ENCODE measurements at regions not wholly inside any gene's neighbourhood (a gene's known extent, or its start where the extent isn't known, plus 50 kb on each side); places are given as distances from the start of the nearest gene placed in this dataset.

DNA sequence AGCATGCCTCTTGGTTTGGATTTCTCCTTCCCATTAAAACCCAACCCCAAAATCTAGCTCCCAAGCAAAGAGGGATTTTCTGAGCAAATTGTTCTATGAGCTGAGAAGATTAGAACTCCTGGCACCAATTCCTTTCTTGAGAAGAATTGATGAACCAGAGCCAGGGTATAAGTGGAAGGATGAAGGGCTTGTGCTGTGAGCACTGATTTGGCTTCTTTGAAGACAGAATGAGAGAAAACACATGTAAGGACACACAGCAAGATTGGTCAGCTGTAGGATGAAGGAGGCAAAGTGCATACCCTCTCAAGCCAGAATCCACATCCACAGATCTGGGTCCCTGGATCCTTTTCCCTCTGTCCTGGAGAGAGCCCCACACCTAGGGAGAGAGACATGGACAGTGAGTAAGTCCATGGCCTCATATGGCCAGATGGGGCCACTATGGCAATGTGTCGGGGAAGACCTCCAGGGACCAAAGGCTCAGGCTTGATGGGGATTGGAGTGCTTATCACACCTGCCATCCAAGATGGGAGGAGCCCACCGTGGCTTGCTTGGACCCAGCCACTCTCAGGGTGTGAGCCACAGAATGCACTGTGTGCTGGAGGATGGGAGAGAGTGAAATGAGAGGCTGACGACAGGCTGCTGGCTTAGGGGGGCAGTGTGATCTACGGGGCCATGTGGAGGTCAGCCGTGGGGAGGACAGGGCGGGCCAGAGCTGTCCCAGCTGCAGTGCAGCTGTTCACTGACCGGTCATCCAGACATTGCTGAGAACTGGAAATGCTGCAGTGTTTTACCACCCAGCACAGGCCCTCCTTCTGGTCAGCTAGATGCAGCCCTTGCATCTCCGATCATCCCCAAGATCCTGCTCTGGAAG, 339.8 kb downstream of the CYP26B1 start:
- DNase-seq (ENCODE audit: low spot score), result no peak
- TF ChIP-seq, protein P1, sequence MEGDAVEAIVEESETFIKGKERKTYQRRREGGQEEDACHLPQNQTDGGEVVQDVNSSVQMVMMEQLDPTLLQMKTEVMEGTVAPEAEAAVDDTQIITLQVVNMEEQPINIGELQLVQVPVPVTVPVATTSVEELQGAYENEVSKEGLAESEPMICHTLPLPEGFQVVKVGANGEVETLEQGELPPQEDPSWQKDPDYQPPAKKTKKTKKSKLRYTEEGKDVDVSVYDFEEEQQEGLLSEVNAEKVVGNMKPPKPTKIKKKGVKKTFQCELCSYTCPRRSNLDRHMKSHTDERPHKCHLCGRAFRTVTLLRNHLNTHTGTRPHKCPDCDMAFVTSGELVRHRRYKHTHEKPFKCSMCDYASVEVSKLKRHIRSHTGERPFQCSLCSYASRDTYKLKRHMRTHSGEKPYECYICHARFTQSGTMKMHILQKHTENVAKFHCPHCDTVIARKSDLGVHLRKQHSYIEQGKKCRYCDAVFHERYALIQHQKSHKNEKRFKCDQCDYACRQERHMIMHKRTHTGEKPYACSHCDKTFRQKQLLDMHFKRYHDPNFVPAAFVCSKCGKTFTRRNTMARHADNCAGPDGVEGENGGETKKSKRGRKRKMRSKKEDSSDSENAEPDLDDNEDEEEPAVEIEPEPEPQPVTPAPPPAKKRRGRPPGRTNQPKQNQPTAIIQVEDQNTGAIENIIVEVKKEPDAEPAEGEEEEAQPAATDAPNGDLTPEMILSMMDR (IDR thresholded peaks at IDR 0.05; ENCODE audit: borderline replicate concordance, control extremely low read depth, extremely low read depth, insufficient read depth, missing control alignments), result no peak
- in situ Hi-C loops (cut with MboI; ENCODE audit: low sequenced_read_pairs, unreplicated experiment), result no loop called here

DNA sequence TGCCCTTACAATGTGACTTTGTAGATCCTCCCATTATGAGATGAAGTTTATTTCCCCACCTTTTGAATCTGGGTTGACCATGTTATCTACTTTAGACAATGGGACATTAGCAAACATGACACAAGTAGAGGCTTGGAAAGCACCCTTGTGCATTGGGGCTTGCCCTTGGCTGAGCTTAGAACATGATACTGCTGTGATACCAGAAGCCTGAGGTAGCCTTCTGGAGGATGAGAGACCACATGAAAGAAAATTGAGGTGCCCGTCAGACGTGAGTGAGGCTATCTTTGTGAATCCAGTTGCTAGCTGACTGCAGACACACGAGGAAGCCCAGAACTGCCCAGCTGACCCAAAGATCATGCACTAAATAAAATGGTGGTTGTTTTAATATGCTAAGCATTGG, 341.2 kb downstream of the CYP26B1 start:
- in situ Hi-C loops (cut with MboI; ENCODE audit: low sequenced_read_pairs, unreplicated experiment), result no loop called here
- DNase-seq (ENCODE audit: low spot score), result no peak
- TF ChIP-seq, protein P1 (IDR thresholded peaks at IDR 0.05; ENCODE audit: borderline replicate concordance, control extremely low read depth, extremely low read depth, insufficient read depth, missing control alignments), result no peak

DNA sequence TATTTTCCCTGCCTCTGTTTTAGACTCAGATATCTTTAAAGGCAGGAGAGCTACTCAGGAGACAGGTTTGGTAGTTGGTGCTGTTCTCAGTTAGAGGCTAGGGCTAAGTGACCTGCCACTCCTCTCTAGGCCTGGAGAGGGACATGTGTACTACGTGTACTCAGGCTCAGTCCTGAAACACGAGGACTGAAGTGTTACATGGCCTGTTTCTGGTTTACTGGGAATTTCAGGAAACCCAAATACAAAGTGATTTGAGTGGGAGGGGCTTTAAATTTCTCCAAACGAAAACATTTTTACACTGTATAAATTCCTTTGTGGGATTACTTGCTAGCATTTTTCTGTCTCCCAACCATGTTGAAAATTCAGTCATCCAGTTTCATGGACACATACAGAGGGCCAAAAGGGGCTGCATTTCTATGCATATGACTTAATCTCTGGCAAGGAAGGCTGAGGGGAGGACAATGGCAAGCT, 343.3 kb downstream of the CYP26B1 start:
- TF ChIP-seq, protein P1 (IDR thresholded peaks at IDR 0.05; ENCODE audit: borderline replicate concordance, control extremely low read depth, extremely low read depth, insufficient read depth, missing control alignments), result no peak
- in situ Hi-C loops (cut with MboI; ENCODE audit: low sequenced_read_pairs, unreplicated experiment), result no loop called here
- no peak for DNase-seq (ENCODE audit: low spot score)

DNA sequence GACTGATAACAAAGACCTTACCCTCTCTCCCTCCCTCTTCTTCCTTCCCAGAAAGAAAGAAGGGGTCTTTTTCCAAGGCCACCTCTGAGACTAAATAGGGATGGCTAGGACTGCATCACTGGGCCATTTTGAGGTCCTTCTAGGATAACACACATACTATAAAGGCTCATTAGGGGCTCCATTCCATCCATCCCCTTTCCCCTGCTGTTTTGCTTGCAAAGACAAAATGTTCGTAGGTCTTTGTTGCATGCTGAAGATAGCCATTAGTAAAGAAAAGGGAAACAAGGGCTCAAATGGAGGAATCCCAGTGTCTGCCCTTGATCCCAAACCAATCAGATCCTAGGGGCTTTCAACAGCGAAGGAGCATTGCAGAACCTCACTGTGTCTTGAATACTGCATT, 344.3 kb downstream of the CYP26B1 start:
- in situ Hi-C loops (cut with MboI; ENCODE audit: low sequenced_read_pairs, unreplicated experiment), result no loop called here
- DNase-seq (ENCODE audit: low spot score), result no peak

DNA sequence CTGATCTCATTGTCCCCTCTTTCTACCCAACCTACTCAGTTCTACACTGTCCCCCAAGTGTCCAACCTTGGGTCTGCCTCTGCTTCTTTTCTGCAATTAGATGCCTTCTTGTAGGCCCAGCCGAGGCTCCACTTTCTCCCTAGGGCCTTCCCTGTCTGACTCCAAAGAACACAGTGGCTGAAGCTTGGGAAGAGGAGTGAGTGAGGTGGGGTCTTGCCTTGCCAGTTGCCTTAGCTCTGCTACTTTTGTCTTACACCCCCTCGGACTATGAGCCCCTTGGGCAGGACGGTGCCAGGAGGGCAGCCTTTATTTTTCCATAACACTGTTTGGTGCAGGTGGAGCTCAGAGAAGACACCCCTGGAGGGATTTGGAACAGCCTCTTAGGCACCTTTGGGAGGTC, 345.1 kb downstream of the CYP26B1 start:
- no peak for DNase-seq (ENCODE audit: low spot score)
- in situ Hi-C loops (cut with MboI; ENCODE audit: low sequenced_read_pairs, unreplicated experiment), result no loop called here
- TF ChIP-seq, protein P1 (IDR thresholded peaks at IDR 0.05; ENCODE audit: borderline replicate concordance, control extremely low read depth, extremely low read depth, insufficient read depth, missing control alignments), result no peak

More for the DNA sequence above, 344.3 kb downstream of the CYP26B1 start:
- TF ChIP-seq, protein P1 (IDR thresholded peaks at IDR 0.05; ENCODE audit: borderline replicate concordance, control extremely low read depth, extremely low read depth, insufficient read depth, missing control alignments), result no peak

DNA sequence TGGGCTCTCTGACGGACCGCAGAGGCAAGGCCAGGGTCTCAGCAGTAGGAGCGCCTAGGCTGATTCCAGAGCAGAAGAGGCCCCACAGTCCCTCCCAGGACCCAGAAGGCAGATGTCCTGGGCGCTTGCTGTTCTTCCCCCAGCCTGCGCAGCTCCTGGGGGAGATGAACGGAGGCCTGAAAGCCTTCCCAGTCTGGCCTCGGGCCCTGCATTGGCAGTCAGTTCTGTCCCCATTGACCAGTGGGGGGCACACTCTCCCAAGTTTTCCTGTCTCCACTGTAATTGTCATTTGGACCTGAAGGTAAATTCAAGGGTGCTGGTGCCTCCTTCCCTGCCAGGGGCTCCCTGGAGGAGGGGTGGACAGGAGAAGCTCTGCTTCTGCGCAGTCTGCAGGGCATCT, 345.7 kb downstream of the CYP26B1 start:
- in situ Hi-C loops (cut with MboI; ENCODE audit: low sequenced_read_pairs, unreplicated experiment), result no loop called here

More for the DNA sequence above, 345.7 kb downstream of the CYP26B1 start:
- TF ChIP-seq, protein P1 (IDR thresholded peaks at IDR 0.05; ENCODE audit: borderline replicate concordance, control extremely low read depth, extremely low read depth, insufficient read depth, missing control alignments), result no peak
- no peak for DNase-seq (ENCODE audit: low spot score)

Data from GM13976 (cell line).